ENCODE measurements at regions not wholly inside any gene's neighbourhood (a gene's known extent, or its start where the extent isn't known, plus 50 kb on each side); places are given as distances from the start of the nearest gene placed in this dataset.
"Not testable (repeated sequence)": the region's sequence is repeated elsewhere in the genome, so short reads cannot be mapped to it uniquely, and the experiment has no call there.

GRCh38 chr21:14675774-14676530 lies 129.8 kb upstream of the SAMSN1 start:
- Histone ChIP-seq H3K9ac (no peak overlapping the region), H3K27ac (no peak overlapping the region)

GRCh38 chr21:14673649-14674048 lies 127.5 kb upstream of the SAMSN1 start:
- no peaks in the 10 kb centered on the region for H3K4me1 ChIP-seq (ENCODE audit: low read depth, poor library complexity, severe bottlenecking)
- TF ChIP-seq CTCF (conservative IDR thresholded peaks at IDR 0.05; ENCODE audit: low read depth, low read length) = no peak
- H2AFZ ChIP-seq (ENCODE audit: low read depth) = no peak overlapping the region
- H3K4me2 ChIP-seq = no peak overlapping the region
- no peaks in the 10 kb centered on the region for H3K27me3 ChIP-seq (ENCODE audit: insufficient read depth, low read depth)
- no peak overlapping the region for H3K27ac ChIP-seq
- no peak overlapping the region for H3K9ac ChIP-seq
- no peaks in the 10 kb centered on the region for H3K79me2 ChIP-seq (ENCODE audit: insufficient read depth, low read depth)
- H4K20me1 ChIP-seq (ENCODE audit: insufficient read depth) = no peaks in the 10 kb centered on the region
- no peaks in the 10 kb centered on the region for H3K36me3 ChIP-seq (ENCODE audit: insufficient read depth)
- H3K4me3 ChIP-seq (IDR thresholded peaks at IDR 0.05; ENCODE audit: insufficient read depth, low read depth, low read length) = no peak overlapping the region

More at GRCh38 chr21:14675774-14676530, 129.8 kb upstream of the SAMSN1 start:
- H3K79me2 ChIP-seq (ENCODE audit: insufficient read depth, low read depth) = no peaks in the 10 kb centered on the region
- no peaks in the 10 kb centered on the region for H3K27me3 ChIP-seq (ENCODE audit: insufficient read depth, low read depth)
- no peak for TF ChIP-seq CTCF (conservative IDR thresholded peaks at IDR 0.05; ENCODE audit: low read depth, low read length)
- no peak overlapping the region for H3K4me2 ChIP-seq
- no peak overlapping the region for H3K4me3 ChIP-seq (IDR thresholded peaks at IDR 0.05; ENCODE audit: insufficient read depth, low read depth, low read length)
- no peaks in the 10 kb centered on the region for H4K20me1 ChIP-seq (ENCODE audit: insufficient read depth)
- no peak overlapping the region for H2AFZ ChIP-seq (ENCODE audit: low read depth)
- H3K36me3 ChIP-seq (ENCODE audit: insufficient read depth) = no peaks in the 10 kb centered on the region
- H3K4me1 ChIP-seq (ENCODE audit: low read depth, poor library complexity, severe bottlenecking) = no peaks in the 10 kb centered on the region

GRCh38 chr21:14672466-14672865 lies 126.4 kb upstream of the SAMSN1 start:
- no peak overlapping the region for H3K4me3 ChIP-seq (IDR thresholded peaks at IDR 0.05; ENCODE audit: insufficient read depth, low read depth, low read length)
- H3K79me2 ChIP-seq (ENCODE audit: insufficient read depth, low read depth) = no peaks in the 10 kb centered on the region
- TF ChIP-seq CTCF (conservative IDR thresholded peaks at IDR 0.05; ENCODE audit: low read depth, low read length) = no peak
- no peak overlapping the region for H3K4me2 ChIP-seq
- H3K27me3 ChIP-seq (ENCODE audit: insufficient read depth, low read depth) = no peaks in the 10 kb centered on the region
- no peak overlapping the region for H3K9ac ChIP-seq
- H3K27ac ChIP-seq = no peak overlapping the region
- no peaks in the 10 kb centered on the region for H4K20me1 ChIP-seq (ENCODE audit: insufficient read depth)
- no peak overlapping the region for H2AFZ ChIP-seq (ENCODE audit: low read depth)
- no peaks in the 10 kb centered on the region for H3K36me3 ChIP-seq (ENCODE audit: insufficient read depth)
- H3K4me1 ChIP-seq (ENCODE audit: low read depth, poor library complexity, severe bottlenecking) = no peaks in the 10 kb centered on the region

DNA sequence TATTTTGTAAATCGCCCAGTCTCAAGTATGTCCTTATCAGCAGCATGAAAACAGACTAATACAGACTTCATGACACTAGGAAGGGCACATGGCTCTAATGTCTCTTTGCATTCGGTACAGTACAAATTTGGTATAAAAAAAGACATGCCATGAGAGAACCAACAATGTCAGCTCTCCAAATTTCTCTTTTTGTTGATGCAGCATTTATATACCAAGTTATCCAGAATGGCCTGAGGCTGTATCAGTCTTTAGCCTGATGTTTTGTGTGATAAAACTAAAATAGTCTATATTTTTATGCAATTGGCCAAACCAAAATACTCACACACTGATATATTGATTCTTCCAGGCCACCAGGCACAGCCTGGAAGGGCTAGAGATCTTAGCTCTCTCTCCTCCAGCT lies 124.3 kb upstream of the SAMSN1 start:
- no peaks in the 10 kb centered on the region for H3K36me3 ChIP-seq (ENCODE audit: insufficient read depth)
- H3K27ac ChIP-seq = no peak overlapping the region
- H3K4me1 ChIP-seq (ENCODE audit: low read depth, poor library complexity, severe bottlenecking) = no peaks in the 10 kb centered on the region
- H3K4me2 ChIP-seq = no peak overlapping the region
- H3K79me2 ChIP-seq (ENCODE audit: insufficient read depth, low read depth) = no peaks in the 10 kb centered on the region
- no peaks in the 10 kb centered on the region for H3K27me3 ChIP-seq (ENCODE audit: insufficient read depth, low read depth)
- H2AFZ ChIP-seq (ENCODE audit: low read depth) = no peak overlapping the region
- no peak for TF ChIP-seq CTCF (conservative IDR thresholded peaks at IDR 0.05; ENCODE audit: low read depth, low read length)
- H4K20me1 ChIP-seq (ENCODE audit: insufficient read depth) = no peaks in the 10 kb centered on the region
- H3K4me3 ChIP-seq (IDR thresholded peaks at IDR 0.05; ENCODE audit: insufficient read depth, low read depth, low read length) = no peak overlapping the region
- no peak overlapping the region for H3K9ac ChIP-seq

DNA sequence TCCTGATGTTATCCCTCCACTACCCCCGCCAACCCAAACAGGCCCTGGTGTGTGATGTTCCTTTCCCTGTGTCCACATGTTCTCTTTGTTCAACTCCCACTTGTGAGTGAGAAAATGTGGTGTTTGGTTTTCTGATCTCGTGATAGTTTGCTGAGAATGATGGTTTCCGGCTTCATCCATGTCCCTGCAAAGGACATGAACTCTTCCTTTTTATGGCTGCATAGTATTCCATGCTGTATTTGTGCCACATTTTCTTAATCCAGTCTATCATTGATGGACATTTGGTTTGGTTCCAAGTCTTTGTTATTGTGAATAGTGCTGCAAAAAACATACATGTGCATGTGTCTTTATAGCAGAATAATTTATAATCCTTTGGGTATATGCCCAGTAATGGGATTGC lies 123.0 kb upstream of the SAMSN1 start:
- H3K27ac ChIP-seq; H3K4me2 ChIP-seq; H2AFZ ChIP-seq (ENCODE audit: low read depth); H3K36me3 ChIP-seq (ENCODE audit: insufficient read depth); H4K20me1 ChIP-seq (ENCODE audit: insufficient read depth); H3K27me3 ChIP-seq (ENCODE audit: insufficient read depth, low read depth); H3K4me3 ChIP-seq (IDR thresholded peaks at IDR 0.05; ENCODE audit: insufficient read depth, low read depth, low read length); H3K79me2 ChIP-seq (ENCODE audit: insufficient read depth, low read depth); H3K9ac ChIP-seq; H3K4me1 ChIP-seq (ENCODE audit: low read depth, poor library complexity, severe bottlenecking): not testable (repeated sequence)
